T-cell (primary cell): ENCODE measurements at regions not wholly inside any gene's neighbourhood (a gene's known extent, or its start where the extent isn't known, plus 50 kb on each side); places are given as distances from the start of the nearest gene placed in this dataset.

Experiments used
- ATAC-seq, 4 experiments: fragments of 200-7000 bp in 3 of 4; fragments of 150-1000 bp in 1 of 4; cut with Tn5 transposase; replicated peaks in 1 of 4; 1 replicate in 3 of 4; 2 replicates in 1 of 4; pipeline ENCODE4 v1.10.0; 2021; ENCODE audit warnings: moderate library complexity in 3 of 4, mild to moderate bottlenecking in 2 of 4, moderate number of reproducible peaks in 1 of 4
- CTCF ChIA-PET, 2 donors: fragments of 300-600 bp; sonication (Branson Sonifier 250); formaldehyde crosslinking; loops; one replicate each; lab custom pipeline; 2022; ENCODE audit warnings: antibody characterized with exemption in 2 of 2; lab: Charles Lee
- POLR2A ChIA-PET, 2 donors: fragments of 300-600 bp; sonication (Branson Sonifier 250); formaldehyde crosslinking; loops; one replicate each; lab custom pipeline; 2022; ENCODE audit warnings: antibody characterized with exemption in 2 of 2; lab: Charles Lee
- DNase-seq, 35 experiments: peaks; one replicate each; pipeline versions ENCODE4 v3.0.0 to v3.0.0-alpha.2; 2013 to 2023
- H3K27ac ChIP-seq: one replicate; pipeline ENCODE4 v1.5.1; 2013; ENCODE audit warnings: low read length
- H3K27me3 ChIP-seq, 2 experiments: replicated peaks in 1 of 2; 1 replicate in 1 of 2; 2 replicates in 1 of 2; pipeline versions ENCODE4 v1.6.1 to v1.7.0; 2013; ENCODE audit warnings: low read length in 1 of 2, mixed read lengths in 1 of 2; ENCODE audit not compliant: control insufficient read depth in 2 of 2, insufficient read depth in 2 of 2; ENCODE audit errors: extremely low read depth in 1 of 2
- H3K36me3 ChIP-seq, 2 donors: 1 replicate in 1 of 2; 2 replicates in 1 of 2; pipeline versions ENCODE4 v1.6.1 to v1.7.0; 2013; ENCODE audit warnings: low read length in 1 of 2; ENCODE audit not compliant: control insufficient read depth in 2 of 2, insufficient read depth in 1 of 2; ENCODE audit errors: extremely low read depth in 1 of 2
- H3K4me1 ChIP-seq, 2 experiments: 1 replicate in 1 of 2; 2 replicates in 1 of 2; pipeline versions ENCODE4 v1.6.1 to v1.7.0; 2013; ENCODE audit warnings: low read length in 2 of 2, mixed read lengths in 1 of 2; ENCODE audit not compliant: insufficient read depth in 2 of 2, control insufficient read depth in 1 of 2; ENCODE audit errors: extremely low read depth in 1 of 2
- H3K4me3 ChIP-seq, 2 donors: 1 replicate in 1 of 2; 2 replicates in 1 of 2; pipeline versions ENCODE4 v1.5.1 to v1.7.0; 2013; ENCODE audit warnings: mild to moderate bottlenecking in 2 of 2, low read length in 1 of 2, moderate library complexity in 1 of 2; ENCODE audit not compliant: control insufficient read depth in 1 of 2; ENCODE audit errors: extremely low read depth in 1 of 2
- H3K9me3 ChIP-seq: 2 replicates; pipeline ENCODE4 v1.7.0; 2013
- H3K27ac Mint-ChIP-seq, 2 donors: one replicate each; pipeline ENCODE4 v1.8.0; 2020 to 2021; ENCODE audit warnings: mild to moderate bottlenecking in 2 of 2, mixed read lengths in 2 of 2
- H3K27me3 Mint-ChIP-seq, 2 donors: one replicate each; pipeline ENCODE4 v1.8.0; 2021 to 2022; ENCODE audit warnings: mixed read lengths in 2 of 2
- H3K36me3 Mint-ChIP-seq: one replicate; pipeline ENCODE4 v1.8.0; 2021; ENCODE audit warnings: mixed read lengths
- H3K4me1 Mint-ChIP-seq, 3 donors: one replicate each; pipeline ENCODE4 v1.8.0; 2020 to 2022; ENCODE audit warnings: mixed read lengths in 3 of 3, mild to moderate bottlenecking in 1 of 3
- H3K4me3 Mint-ChIP-seq, 3 donors: one replicate each; pipeline ENCODE4 v1.8.0; 2020 to 2022; ENCODE audit warnings: mild to moderate bottlenecking in 3 of 3, mixed read lengths in 3 of 3, moderate library complexity in 3 of 3
- H3K9me3 Mint-ChIP-seq, 3 donors: one replicate each; pipeline ENCODE4 v1.8.0; 2020 to 2022; ENCODE audit warnings: mixed read lengths in 3 of 3
- WGBS: methylation state at CpG from one replicate; pipeline ENCODE4 v1.1.5; 2013; ENCODE audit warnings: missing lambda C conversion rate; ENCODE audit not compliant: insufficient coverage; 5-methylcytosine and 5-hydroxymethylcytosine counted together

DNA sequence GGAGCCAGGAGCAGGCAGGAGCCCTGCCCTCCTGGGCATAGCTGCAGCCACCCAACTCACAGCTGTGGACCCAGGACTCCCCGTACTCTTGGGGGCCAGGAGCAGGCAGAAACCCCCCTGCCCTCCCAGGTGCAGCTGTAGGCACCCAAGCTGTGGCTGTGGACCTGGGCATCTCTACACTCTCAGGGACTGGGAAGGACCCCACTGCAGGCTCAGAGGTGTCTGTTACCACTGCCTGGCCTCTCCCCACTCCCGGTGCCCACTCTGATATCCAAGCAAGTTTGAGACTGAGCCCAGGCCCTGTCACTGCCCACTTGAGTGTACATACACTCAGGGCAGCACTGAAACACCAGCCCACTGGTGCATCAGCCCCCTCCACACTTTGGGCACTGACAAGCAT lies 193.5 kb upstream of the MANEA start:
- H3K27me3 ChIP-seq: no peaks in the 10 kb centered on the region
- Mint-ChIP-seq H3K4me3 (no peak overlapping the region), H3K9me3 (peaks cover 6 to 10% (median 8%) of the 10 kb centered on the region in 3 donors), H3K27ac (no peak overlapping the region), H3K36me3 (no peaks in the 10 kb centered on the region), H3K4me1 (no peaks in the 10 kb centered on the region), H3K27me3 (peaks cover 0 to 2% of the 10 kb centered on the region in 2 donors)
- ChIA-PET CTCF (interaction anchor here in 1 of 2 donors (0.5 kb wide), 1 partner anchor 41 kb away, joined by 3 read pairs; no protein-coding TSS in a partner anchor), POLR2A (no interaction called here)
- 82% methylated on average over 1 of the region's 2 CpGs for WGBS
- H3K36me3 ChIP-seq: no peaks in the 10 kb centered on the region
- H3K4me1 ChIP-seq: no peaks in the 10 kb centered on the region
- no peak overlapping the region for H3K4me3 ChIP-seq
- no peak overlapping the region for H3K27ac ChIP-seq
- DNase-seq (no peak), ATAC-seq (no peak)
- H3K9me3 ChIP-seq: no peaks in the 10 kb centered on the region

DNA sequence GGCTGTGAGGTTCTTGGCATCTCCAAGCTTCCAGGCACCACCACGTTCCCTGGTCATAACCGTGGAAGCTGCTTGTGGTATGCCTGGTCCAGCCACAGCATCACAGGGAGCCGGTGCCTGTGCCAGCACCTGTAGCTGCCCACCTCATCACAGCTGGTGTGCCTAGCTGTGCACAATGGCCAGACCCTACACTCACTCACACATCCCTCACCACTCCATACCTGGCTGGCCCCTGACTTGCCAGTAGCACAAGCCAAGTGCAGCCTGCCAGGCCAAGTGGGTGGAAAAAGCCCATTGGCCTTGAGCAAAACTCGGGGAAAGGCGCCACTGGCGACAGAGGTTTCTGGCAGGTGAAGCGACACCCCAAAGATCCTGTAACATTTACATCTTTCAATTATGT lies 192.3 kb upstream of the MANEA start:
- Histone ChIP-seq H3K27me3 (no peaks in the 10 kb centered on the region), H3K36me3 (no peaks in the 10 kb centered on the region), H3K4me1 (no peaks in the 10 kb centered on the region), H3K4me3 (no peak overlapping the region), H3K9me3 (no peaks in the 10 kb centered on the region), H3K27ac (no peak overlapping the region)
- H3K4me3 Mint-ChIP-seq: no peak overlapping the region
- ChIA-PET POLR2A (interaction anchor here in 1 of 2 donors (0.6 kb wide), 1 partner anchor 28 kb away, joined by 4 read pairs; no protein-coding TSS in a partner anchor), CTCF (no interaction called here)
- H3K27me3 Mint-ChIP-seq: peaks cover 0 to 2% of the 10 kb centered on the region in 2 donors
- no peaks in the 10 kb centered on the region for H3K4me1 Mint-ChIP-seq
- 75% methylated on average over 3 of the region's 7 CpGs for WGBS
- ATAC-seq: no peak
- no peak overlapping the region for H3K27ac Mint-ChIP-seq
- H3K36me3 Mint-ChIP-seq: no peaks in the 10 kb centered on the region
- H3K9me3 Mint-ChIP-seq: peaks cover 3 to 9% (median 7%) of the 10 kb centered on the region in 3 donors
- DNase-seq: no peak

DNA sequence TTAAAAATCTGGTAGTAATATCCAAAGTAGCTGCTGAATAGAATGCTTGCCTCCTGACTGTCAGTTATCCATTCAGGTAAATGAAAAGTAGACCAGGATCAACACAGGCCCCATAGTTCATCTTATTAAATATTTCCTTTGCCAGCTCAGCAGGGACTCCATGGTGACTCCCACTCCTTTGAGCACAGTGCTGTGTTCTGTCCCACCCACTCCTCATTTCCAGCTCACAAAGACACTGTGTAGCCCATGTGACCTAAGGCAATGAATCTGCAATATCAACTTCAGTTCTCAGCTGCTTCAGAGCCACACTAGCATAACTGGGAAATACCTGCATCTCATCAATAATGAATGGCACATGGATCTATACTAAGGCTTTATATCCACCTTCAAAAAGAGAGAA lies 189.5 kb upstream of the MANEA start:
- Mint-ChIP-seq H3K4me1 (no peaks in the 10 kb centered on the region), H3K9me3 (peaks cover 0 to 3% (median 0%) of the 10 kb centered on the region in 3 donors), H3K27me3 (no peaks in the 10 kb centered on the region), H3K27ac (no peak overlapping the region), H3K36me3 (no peaks in the 10 kb centered on the region), H3K4me3 (no peak overlapping the region)
- ChIA-PET POLR2A (no interaction called here), CTCF (interaction anchor here in 1 of 2 donors (0.5 kb wide), 1 partner anchor 16 kb away, joined by 3 read pairs; no protein-coding TSS in a partner anchor)
- DNase-seq (no peak), ATAC-seq (no peak)
- no peak overlapping the region for H3K27ac ChIP-seq
- no peak overlapping the region for H3K4me3 ChIP-seq
- no peaks in the 10 kb centered on the region for H3K27me3 ChIP-seq
- no peaks in the 10 kb centered on the region for H3K36me3 ChIP-seq
- no peaks in the 10 kb centered on the region for H3K9me3 ChIP-seq
- no peaks in the 10 kb centered on the region for H3K4me1 ChIP-seq

DNA sequence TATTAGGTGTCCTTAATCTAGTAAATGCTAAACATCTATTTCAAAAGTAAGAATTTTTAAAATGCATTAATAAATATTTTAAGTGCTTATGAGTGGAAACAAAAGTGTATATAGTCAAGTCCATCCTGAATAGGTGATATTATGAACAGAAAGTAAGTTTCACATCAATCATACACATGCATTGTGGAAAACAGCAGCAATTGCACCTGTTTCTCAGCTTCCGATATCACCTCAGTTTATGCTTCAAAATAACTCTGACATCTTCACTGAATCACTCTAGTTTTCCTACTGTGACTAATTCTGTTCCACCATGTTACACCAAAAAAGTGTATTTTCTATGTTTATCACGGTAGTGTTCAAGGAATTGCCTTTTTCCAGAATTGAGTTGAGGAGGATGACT lies 172.6 kb upstream of the MANEA start:
- no peaks in the 10 kb centered on the region for H3K27me3 ChIP-seq
- H3K9me3 Mint-ChIP-seq: no peaks in the 10 kb centered on the region
- CTCF ChIA-PET: no interaction called here
- H3K4me1 Mint-ChIP-seq: no peaks in the 10 kb centered on the region
- POLR2A ChIA-PET: no interaction called here
- no peaks in the 10 kb centered on the region for H3K36me3 Mint-ChIP-seq
- no peaks in the 10 kb centered on the region for H3K27me3 Mint-ChIP-seq
- H3K9me3 ChIP-seq: no peaks in the 10 kb centered on the region
- no peak overlapping the region for H3K27ac ChIP-seq
- ATAC-seq (no peak), DNase-seq (no peak)
- no peak overlapping the region for H3K27ac Mint-ChIP-seq
- H3K4me3 ChIP-seq: no peak overlapping the region
- H3K36me3 ChIP-seq: no peaks in the 10 kb centered on the region
- H3K4me1 ChIP-seq: no peaks in the 10 kb centered on the region
- no peak overlapping the region for H3K4me3 Mint-ChIP-seq
- no CpG with 5 or more reads among the region's 2 CpGs for WGBS

DNA sequence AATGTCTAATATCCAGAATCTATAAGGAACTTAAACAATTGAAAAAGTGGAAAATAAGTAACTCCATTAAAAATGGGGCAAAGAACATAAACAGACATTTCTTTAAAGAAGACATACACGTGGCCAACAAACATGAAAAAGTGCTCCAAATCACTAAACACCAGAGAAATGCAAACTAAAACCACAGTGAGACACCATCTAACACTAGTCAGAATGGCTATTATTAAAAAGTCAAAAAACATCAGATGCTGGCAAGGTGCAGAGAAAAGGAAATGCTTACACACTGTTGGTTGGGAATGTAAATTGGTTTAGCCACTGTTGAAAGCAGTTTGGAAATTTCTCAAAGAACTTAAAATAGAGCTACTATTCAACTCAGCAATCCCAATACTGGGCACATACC lies 169.2 kb upstream of the MANEA start:
- Histone ChIP-seq H3K36me3 (no peaks in the 10 kb centered on the region), H3K27me3 (no peaks in the 10 kb centered on the region), H3K4me3 (no peak overlapping the region), H3K9me3 (no peaks in the 10 kb centered on the region), H3K27ac (no peak overlapping the region), H3K4me1 (no peaks in the 10 kb centered on the region)
- Mint-ChIP-seq H3K27me3 (no peaks in the 10 kb centered on the region), H3K4me1 (no peaks in the 10 kb centered on the region), H3K27ac (no peak overlapping the region), H3K36me3 (no peaks in the 10 kb centered on the region), H3K4me3 (no peak overlapping the region), H3K9me3 (peaks cover 0 to 4% (median 0%) of the 10 kb centered on the region in 3 donors)
- ATAC-seq (no peak), DNase-seq (no peak)
- CTCF ChIA-PET: no interaction called here
- POLR2A ChIA-PET: no interaction called here
- no CpG with 5 or more reads among the region's 1 CpG for WGBS

DNA sequence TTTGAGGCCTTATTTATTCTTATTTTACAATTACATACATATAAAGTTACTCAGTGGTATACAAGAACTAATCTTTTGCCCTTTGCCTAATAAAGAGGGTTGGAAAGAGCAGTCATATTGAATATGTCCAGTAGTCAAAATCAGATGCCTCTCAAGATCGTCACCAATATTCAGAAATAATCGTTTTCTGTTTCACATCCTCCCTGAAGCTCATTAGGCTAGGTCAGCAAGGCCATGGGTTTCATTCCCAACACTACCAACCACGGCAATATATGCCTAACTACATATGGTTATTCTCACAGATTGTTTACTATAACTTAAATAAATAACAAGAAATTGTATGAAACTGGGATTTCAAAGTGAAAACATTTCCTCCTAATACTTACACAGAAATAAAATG lies 167.2 kb upstream of the MANEA start:
- H3K4me3 ChIP-seq: no peak overlapping the region
- no peak overlapping the region for H3K27ac ChIP-seq
- WGBS: no CpG with 5 or more reads among the region's 3 CpGs
- Mint-ChIP-seq H3K27ac (no peak overlapping the region), H3K9me3 (peaks cover 0 to 4% (median 0%) of the 10 kb centered on the region in 3 donors), H3K4me1 (no peaks in the 10 kb centered on the region), H3K36me3 (no peaks in the 10 kb centered on the region), H3K27me3 (no peaks in the 10 kb centered on the region), H3K4me3 (no peak overlapping the region)
- CTCF ChIA-PET: no interaction called here
- H3K4me1 ChIP-seq: no peaks in the 10 kb centered on the region
- DNase-seq (no peak), ATAC-seq (no peak)
- no peaks in the 10 kb centered on the region for H3K36me3 ChIP-seq
- no peaks in the 10 kb centered on the region for H3K9me3 ChIP-seq
- POLR2A ChIA-PET: no interaction called here
- no peaks in the 10 kb centered on the region for H3K27me3 ChIP-seq

DNA sequence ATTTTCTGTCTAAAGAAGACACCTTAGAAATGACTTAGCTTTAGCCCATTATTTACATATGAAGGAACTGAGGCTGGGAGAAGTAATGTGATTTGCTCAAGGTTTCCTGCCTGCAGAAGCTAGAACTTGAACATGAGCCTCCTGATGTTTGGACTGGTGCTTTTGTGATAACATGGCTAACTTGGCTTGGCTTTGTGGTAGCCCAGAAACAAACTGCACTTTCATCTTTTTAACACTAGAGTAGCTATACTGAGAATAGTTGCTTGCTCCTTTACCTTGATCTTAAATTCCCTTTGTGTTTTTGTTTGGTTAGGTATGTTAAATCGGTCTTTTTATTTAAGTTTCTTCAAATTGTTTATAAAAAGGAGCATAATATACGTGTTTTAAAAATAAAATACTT lies 163.5 kb upstream of the MANEA start:
- Histone ChIP-seq H3K4me3 (no peak overlapping the region), H3K36me3 (no peaks in the 10 kb centered on the region), H3K27ac (no peak overlapping the region), H3K9me3 (no peaks in the 10 kb centered on the region), H3K27me3 (no peaks in the 10 kb centered on the region), H3K4me1 (no peaks in the 10 kb centered on the region)
- DNase-seq (no peak), ATAC-seq (no peak)
- H3K9me3 Mint-ChIP-seq: peaks cover 0 to 7% (median 0%) of the 10 kb centered on the region in 3 donors
- no CpG with 5 or more reads among the region's 2 CpGs for WGBS
- ChIA-PET POLR2A (interaction anchor here in 1 of 2 donors (0.6 kb wide), 1 partner anchor 29 kb away, joined by 4 read pairs; no protein-coding TSS in a partner anchor), CTCF (interaction anchor here in 1 of 2 donors (0.5 kb wide), 1 partner anchor 91 kb away, joined by 3 read pairs; no protein-coding TSS in a partner anchor)
- H3K36me3 Mint-ChIP-seq: no peaks in the 10 kb centered on the region
- no peaks in the 10 kb centered on the region for H3K4me1 Mint-ChIP-seq
- H3K27me3 Mint-ChIP-seq: no peaks in the 10 kb centered on the region
- no peak overlapping the region for H3K4me3 Mint-ChIP-seq
- H3K27ac Mint-ChIP-seq: no peak overlapping the region
